ENCODE measurements at regions not wholly inside any gene's neighbourhood (a gene's known extent, or its start where the extent isn't known, plus 50 kb on each side); places are given as distances from the start of the nearest gene placed in this dataset.
"Not testable (repeated sequence)": the region's sequence is repeated elsewhere in the genome, so short reads cannot be mapped to it uniquely, and the experiment has no call there.

DNA sequence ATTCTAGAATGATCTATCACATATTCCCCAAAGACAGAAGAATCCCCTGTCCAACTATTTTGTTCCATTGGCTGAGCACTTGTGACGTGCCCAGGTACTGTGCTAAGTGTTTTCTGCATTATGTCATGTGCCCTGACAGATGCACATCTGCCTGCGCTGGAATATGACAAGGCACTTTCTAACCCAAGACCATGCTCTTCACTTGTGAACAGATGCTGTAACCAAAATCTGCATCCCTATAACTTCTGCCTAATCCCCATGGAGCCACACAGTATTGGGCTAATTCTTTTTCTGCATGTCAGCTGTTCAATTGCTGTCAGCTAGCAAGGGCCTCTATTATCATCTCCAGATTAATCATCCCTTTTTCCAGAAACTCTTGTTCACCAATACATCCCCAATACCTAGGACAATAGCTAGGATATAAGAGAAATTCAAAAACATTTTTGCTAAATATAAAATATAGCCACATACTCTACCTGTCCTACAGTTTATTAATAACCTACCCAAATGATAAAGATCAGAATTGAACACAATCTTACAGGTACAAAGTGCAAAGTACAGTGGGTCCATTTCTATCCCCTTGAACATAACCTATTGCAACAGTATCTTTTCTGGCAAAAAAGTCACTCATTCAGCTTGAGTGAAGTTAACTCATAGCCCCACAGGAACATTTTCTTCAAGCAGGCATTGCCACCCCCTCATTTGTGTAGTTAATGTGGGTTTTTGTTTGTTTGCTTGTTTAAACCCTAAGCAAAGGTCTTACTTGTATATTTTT is 109.4 kb upstream of the LRRN1 start:
- no peak for FAIRE-seq
- DNase-seq (ENCODE audit: low spot score in 2 of 2): no peak

DNA sequence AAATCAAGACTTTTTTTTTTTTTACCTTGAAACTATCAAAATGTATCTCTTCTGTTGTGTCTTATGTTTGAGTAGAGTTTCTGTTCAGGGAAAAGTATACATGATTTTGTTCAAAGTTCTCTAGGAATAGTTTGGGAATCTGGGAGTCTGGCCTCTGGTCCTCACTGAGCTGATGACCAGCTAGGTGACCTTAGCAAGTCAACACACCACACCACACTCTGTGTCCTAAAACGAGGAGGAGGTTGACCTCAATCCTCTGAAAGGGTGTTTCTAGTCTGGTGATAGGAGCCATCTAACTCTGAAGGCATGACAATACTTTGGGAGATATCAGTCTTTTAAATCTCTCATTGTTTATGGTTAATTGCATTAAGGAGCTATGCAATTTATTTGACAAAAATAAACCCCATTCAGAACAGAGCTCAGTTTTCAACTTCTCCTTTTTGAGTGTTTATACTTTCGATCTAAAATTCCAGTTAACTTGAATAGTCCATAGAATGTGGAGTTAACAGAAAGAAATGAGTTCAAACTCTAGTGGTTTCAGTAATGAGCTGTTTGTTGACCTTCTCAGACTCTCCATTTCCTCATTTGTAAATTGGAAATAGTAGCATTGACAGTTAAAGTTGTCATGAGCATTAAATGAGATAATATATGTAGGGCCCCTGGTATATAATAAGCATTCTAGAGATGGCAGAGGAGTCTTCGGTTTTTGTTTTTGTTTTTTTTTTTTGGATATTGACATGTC is 112.2 kb upstream of the LRRN1 start:
- DNase-seq (ENCODE audit: low spot score in 2 of 2) (no peak), FAIRE-seq (no peak)

DNA sequence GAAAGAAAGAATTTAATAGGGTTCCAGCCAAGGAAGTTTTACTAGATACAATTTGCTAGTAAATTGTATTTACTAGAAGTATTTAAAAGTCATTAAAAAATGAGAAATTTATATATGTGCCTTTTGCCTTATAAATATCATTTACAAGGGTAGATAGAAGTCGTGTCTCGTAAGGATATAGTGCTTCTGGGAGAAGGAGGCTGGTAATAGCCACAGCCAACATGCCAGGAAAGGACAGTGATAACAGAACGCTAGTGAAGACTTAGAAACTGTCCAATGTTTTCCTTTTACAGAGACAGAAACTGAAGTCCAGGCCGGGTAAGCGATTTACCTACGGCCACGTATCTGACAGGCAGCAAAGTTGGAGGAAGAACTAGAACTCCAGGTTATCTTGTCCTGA is 113.5 kb upstream of the LRRN1 start:
- DNase-seq (ENCODE audit: low spot score in 2 of 2) (no peak), FAIRE-seq (no peak)

DNA sequence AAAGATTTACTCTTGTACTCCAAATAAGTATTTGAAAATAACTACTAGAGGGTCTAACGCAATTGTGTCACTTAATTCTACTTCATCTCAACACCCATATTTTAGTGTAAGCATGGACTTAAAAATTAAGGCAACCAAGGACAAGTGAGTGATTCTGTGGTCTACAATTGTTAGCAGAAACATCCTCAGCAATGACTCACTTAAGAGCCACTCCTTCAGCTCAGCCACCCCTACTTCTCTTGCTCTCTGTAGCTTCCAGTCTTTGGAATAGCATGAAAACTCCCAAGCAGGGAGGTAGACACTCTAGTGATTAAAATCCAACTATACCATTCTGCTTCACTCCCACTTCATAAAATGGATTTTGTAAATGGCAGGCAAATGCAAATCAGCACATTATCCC is 116.0 kb upstream of the LRRN1 start:
- no peak for DNase-seq (ENCODE audit: low spot score in 2 of 2)
- no peak for FAIRE-seq

DNA sequence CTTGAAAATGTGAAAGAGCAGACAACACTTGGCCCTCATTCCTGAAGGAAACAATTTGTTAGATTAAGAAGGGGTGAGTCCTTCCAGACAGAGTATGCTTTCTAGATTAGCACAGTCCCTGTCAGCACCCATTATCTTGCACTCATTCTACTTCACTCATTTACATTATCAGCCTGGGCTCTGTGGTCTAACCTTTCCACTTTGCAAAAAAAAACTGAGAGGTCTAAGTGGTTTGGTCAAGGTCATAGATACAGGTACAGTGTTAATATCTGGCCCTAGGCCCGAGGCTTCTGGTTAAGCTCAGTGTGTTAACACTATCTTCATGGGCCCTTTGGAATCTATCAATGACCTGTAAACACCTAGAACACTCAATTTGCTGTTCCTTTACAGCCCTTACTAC is 123.4 kb upstream of the LRRN1 start:
- DNase-seq (ENCODE audit: low spot score in 2 of 2): no peak
- no peak for FAIRE-seq

DNA sequence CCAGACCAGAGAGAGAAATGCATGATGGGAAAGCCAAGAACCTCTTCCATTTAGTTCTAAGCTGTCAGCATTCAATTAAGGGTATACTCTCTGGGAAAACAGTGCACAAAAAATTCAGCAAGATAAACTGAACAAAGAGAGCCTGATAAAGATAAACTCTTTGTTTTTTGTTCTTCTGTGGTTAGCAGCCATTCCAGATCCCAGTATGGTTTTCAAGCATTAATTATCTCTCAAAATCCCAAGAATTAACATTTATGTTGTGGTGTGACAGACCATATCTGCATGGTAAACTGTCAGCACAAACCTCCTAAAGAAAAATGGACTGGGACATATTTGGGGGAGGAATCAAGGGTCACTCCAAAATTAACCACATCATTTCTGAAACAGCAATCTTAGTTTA is 124.0 kb upstream of the LRRN1 start:
- no peak for DNase-seq (ENCODE audit: low spot score in 2 of 2)
- FAIRE-seq: no peak

DNA sequence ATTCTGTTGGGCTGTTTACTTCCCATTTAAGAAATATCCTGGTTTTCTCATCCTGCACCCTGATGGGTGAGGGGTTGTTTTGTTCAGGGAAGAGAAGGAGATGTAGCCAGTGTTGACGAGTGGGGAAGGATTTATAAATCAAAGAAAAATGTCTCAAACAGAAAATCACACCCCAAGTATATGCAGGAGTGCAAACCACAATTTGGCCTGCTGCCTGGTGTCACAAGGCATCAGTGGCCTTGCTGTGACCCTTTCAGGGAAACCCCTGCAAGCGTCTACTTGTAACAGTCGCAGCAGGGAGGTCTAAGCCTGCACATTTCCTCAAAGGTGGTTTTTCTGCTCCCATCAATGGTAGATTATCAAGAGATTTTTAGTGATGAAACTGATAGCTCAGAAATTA is 132.6 kb upstream of the LRRN1 start:
- FAIRE-seq: no peak
- DNase-seq (ENCODE audit: low spot score in 2 of 2): no peak

DNA sequence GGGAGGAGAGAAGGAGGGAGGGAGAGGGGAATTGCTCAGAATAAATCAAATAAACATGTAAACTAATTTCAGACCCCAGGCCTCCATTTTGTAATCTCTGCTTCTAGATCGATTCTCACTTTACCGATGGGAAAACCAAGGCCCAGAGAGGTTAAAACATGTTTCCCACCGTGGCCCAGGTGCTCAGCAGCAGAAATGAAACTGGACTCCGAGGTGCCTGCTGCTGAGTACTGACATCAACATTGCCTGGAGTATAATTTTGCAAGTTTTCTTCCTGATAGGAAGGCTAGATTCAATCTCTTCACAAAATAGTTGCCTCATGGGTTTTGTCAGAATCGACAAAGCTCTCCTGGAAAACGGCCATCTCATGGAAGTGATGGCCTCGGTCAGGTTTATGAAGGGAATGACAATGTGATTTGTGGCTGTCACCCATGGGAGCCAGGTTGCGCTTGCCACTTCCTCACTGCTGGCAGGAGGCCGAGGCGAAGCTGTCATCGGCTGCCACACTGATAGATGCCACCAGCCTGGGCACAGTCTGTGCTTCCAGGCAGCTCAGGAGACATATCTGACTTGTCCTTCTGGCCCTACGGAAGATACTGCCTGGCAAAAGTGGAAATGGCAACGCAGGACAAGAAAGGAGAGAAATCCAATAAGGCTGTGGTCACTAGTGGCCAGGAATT is 133.1 kb upstream of the LRRN1 start:
- DNase-seq (ENCODE audit: low spot score in 2 of 2) (no peak), FAIRE-seq (no peak)

DNA sequence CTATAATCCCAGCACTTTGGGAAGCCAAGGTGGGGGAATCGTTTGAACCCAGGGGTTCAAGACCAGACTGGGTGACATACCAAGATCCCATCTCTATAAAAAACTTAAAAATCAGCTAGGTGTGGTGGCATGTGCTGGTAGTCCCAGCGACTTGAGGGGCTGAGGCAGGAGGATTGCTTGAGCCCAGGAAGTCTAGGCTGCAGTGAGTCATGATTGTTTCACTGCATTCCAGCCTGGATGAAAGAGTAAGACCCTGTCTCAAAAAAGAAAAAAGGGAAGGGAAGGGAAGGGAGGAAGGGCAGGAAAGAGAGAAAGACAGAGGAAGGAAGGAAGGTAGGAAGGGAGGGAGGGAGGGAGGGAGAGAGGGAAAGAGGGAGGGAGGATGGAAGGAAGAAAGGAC is 133.7 kb upstream of the LRRN1 start:
- FAIRE-seq (no peak), DNase-seq (ENCODE audit: low spot score in 2 of 2) (no peak)

DNA sequence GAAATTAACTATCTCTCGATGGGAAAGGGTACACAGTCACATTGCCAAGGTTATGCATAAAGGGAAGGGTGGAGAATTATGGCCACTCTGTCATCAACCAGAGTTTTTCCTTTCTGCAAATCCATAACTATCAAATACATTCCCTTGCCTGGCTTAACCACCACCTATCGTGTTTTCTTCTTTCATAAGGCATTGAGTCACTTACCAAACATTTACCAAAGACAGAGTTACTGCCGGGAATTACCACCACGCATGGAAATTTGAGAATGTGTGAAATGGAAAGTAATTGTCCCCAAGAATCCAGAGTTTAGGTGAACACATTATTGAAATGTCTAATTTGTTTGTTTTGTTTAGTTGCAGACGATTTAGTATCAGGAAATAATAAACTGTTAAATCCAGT is 134.3 kb upstream of the LRRN1 start:
- FAIRE-seq (no peak), DNase-seq (ENCODE audit: low spot score in 2 of 2) (no peak)

DNA sequence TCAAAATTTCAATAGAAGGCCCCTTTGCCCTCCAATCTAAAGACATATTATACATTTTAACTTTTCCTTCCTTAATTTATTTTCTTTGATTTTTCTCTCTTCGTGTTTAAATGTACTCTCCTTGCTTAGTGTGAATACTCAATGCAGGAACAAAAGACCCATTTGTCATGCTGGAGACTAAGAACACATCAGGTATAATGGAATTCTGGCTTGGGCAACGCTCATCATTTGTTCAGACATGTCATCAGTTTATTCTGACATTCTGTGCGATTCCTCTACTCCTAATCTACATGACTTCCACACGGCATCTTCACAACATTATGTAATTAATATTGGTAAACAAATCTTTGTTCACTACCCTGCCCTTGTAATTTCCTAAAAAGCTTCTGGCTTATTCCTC is 136.6 kb upstream of the LRRN1 start:
- DNase-seq (ENCODE audit: low spot score in 2 of 2) (no peak), FAIRE-seq (no peak)

DNA sequence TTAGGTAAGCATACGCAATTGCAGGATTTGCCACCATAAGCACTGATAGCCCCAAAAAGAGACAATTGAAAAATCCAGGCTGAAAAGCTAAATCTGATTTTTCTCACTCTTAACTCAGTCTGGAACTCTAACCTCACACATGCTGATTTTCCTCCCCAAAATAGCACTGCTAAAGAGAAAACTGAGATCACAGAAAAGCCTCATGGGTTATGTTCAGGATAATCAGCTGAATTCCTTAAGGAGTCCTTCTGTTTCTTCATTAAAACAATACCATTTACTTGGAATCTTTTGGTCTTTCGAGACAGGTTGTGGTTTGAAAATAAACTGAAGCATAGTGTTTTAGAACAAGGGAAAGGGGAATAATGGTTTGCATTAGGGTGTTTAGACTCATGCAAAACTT is 144.3 kb upstream of the LRRN1 start:
- DNase-seq (ENCODE audit: low spot score in 2 of 2) (no peak), FAIRE-seq (no peak)

DNA sequence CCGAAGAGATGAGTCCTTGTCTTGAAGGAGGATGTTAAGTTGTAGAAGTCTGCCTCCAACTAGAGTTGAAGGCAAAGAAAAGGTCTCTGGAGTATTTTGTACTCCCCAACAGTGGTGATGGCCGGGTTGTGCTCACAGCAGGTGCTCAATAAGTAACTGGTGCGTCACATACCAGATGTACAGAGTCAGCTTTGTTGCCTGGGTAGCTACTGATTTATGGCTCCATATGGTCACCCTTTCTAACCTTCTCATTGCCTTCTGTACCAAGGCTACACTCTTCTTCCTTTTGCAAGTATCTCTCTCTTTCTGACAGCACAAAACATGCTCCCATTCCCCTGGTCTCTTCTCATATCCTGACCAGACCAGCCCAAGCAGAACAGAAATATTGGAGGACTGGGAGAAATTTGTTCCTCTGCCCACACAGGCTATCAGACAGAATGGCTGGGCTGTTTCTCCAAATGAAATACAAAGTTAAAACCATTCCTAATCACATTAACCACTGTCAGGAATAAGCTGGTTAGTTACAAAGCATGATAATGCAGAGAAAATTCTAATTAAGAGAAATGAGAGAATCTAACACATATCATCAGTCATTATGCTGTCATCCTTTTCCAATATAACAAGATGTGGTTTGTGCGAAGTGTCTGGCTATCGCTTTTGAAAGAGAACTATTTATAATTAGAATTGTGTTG is 150.1 kb upstream of the LRRN1 start:
- FAIRE-seq: no peak
- no peak for DNase-seq (ENCODE audit: low spot score in 2 of 2)

DNA sequence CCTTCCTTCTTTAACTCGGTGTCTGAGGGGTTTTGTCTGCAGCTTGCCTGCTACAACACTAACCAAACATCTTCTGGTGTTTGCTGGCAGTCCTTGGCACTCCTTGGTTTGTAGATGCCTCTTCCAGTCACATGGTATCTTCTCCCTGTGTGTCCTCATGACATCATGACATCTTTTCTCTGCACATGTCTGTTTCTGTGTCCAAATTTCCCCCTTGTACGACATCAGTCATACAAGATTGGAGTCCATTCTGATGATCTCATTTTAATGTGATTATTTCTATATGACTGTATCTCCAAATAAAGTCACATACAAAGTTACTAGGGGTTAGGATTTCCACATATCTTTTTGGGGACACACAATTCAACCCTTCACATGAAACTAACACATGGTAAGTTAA is 152.3 kb upstream of the LRRN1 start:
- FAIRE-seq (no peak), DNase-seq (ENCODE audit: low spot score in 2 of 2) (no peak)

DNA sequence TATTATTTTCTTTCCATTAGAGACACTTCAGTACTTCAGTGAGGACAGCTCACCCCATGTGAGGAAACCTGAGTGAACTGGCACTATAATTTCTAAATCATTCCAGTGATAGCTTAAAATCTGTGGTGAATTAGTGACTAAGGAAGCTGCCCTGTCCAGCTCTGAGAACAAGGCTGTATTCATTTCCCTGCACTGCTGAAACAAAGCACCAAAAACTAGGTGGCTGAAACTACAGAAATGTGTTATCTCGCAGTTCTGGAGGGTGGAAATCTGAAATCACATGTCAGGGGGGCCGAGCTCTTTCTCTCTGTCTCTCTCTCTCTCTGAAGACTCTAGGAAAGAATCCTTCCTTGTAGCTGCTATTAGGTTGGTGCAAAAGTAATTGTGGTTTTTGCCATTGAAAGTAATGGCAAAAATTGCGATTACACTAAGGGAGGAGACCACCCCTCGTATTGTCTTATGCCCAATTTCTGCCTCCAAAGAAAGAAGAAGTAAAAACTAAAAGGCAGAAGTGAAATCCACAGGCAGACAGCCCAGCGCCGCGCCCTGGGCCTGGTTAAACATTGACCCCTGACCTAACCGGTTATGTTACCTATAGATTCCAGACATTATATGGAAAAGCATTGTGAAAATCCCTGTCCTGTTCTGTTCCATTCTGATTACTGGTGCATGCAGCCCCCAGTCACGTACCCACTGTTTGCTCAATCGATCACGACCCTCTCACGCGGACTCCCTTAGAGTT is 153.0 kb upstream of the LRRN1 start:
- FAIRE-seq: not testable (repeated sequence)

DNA sequence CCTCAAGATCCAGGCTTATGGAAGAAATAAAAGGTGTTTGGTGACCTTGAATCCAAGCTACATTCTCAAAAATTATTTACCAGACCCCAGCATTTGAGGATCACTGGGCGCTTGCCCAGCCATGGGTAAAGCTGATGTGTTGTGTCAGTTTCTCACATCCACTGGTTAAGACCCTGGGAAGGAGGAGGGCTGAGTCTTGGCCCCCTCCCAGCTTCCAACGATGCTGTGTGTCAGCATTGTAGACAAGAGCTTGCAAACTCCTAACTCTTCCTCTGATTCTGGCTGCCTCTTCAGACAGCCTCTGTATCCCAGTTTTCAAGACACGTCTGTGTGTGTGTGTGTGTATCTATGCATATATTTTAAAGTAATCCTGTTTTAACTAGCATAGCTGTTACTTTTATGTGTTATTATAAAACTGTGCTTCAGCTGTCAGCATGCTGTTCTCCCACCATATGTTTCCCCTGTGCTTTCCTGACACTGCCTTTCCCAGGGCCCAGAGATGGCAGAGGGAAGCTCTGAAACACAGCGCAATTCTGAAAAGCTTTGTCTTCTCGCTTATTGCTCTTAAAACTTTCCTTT is 157.3 kb upstream of the LRRN1 start:
- FAIRE-seq (no peak), DNase-seq (ENCODE audit: low spot score in 2 of 2) (no peak)

More for the DNA sequence above, 153.0 kb upstream of the LRRN1 start:
- not testable (repeated sequence) for DNase-seq (ENCODE audit: low spot score in 2 of 2)

DNA sequence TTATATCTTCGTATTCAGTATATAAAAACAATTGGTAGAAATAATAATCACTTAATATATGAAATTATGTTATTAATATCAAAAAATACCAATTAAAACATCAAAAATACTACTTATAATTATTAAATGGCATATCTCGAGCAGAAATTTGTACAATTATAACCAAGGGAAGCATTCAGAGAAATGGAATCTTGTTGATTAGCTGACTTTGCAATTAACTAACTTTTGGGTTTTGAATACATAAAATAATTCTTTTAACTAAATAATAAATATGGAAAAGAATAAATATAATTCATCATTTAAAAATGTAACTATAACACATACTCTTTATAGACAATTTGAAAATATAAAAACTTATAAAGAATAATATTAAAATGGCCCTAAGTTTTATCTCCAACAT is 160.2 kb upstream of the LRRN1 start:
- FAIRE-seq: peak; percentile 86
- DNase-seq (ENCODE audit: low spot score in 2 of 2): no peak

DNA sequence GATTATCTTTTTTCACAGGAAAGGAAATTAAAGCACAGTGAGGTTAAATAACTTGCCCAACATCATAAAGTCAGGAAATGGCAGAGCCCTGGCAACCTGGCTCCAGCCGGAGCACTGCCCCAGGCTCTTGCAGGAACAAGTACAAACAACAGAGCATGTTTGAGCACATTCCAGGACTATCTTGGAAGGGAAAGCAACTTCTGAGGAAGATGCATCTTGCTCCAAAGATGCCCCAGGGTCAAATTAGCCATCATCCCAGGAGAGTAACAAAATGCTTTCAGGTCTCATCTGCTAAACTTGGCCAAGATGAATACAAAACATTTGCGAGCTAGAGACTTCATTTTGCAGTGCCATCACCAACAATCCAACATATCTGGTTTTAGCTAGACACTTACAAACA is 162.4 kb upstream of the LRRN1 start:
- FAIRE-seq (no peak), DNase-seq (ENCODE audit: low spot score in 2 of 2) (no peak)

DNA sequence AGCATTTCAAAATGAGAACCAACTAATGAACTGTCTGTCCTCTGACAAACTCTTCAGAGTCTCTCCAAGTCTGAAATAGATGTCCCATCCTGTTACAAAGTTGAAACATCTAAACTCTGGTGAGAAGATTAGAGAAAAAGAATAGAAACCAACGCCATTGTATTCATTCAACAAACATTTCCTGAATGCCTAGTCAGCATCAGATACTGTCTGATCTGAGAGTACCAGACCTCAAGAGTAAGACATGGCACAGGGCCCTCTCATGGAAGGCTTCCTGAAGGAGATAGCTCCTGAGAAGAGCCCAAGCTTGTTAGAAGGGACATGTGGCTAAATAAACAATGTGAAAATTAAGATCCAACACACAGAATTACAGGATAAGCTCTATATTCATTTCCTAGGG is 164.1 kb upstream of the LRRN1 start:
- no peak for FAIRE-seq
- no peak for DNase-seq (ENCODE audit: low spot score in 2 of 2)

DNA sequence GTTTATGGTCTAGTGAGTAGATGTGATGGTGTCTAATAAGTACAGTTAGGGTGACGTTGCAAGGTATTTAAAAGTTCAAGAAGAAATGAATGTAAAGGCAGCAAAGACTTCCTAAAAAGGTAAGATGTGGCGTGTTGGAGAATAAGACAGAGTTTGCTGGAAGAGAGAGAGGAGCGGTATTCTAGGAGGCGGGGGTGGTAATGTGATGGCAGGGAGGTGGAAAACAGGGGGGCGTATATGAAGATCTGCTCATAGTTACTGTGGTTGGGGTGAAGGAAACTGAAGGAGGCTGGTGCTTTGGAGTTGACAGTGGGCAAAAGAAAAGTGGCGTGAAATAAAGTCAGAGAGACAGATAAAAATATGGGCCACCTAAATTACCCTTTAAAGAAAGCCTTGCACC is 164.9 kb upstream of the LRRN1 start:
- FAIRE-seq: no peak
- no peak for DNase-seq (ENCODE audit: low spot score in 2 of 2)

Measured in frontal cortex (tissue), 3 donors.